Stimulated activated CD4-positive, alpha-beta T cell treated with anti-CD3 and anti-CD28 coated beads, TNF-alpha, amount 100 ng/mL, for 24 hours (primary cell): ENCODE measurements at regions not wholly inside any gene's neighbourhood (a gene's known extent, or its start where the extent isn't known, plus 50 kb on each side); places are given as distances from the start of the nearest gene placed in this dataset.

Experiments used
- DNase-seq, 3 experiments: peaks; one replicate each; pipeline ENCODE4 v3.0.0-alpha.2; 2020; ENCODE audit warnings: low read depth in 3 of 3

GRCh38 chr6:170178561-170179477 lies 112.1 kb downstream of the DLL1 start:
- DNase-seq, result no peak

GRCh38 chr6:170177772-170178560 lies 112.9 kb downstream of the DLL1 start:
- DNase-seq, result no peak

- no peak for DNase-seq
Measured at GRCh38 chr6:170176898-170177771, 113.7 kb downstream of the DLL1 start.

- no peak for DNase-seq
Measured at GRCh38 chr6:170176136-170176897, 114.6 kb downstream of the DLL1 start.

GRCh38 chr6:170175644-170176135 lies 115.2 kb downstream of the DLL1 start:
- DNase-seq, result no peak

- no peak for DNase-seq
Measured at GRCh38 chr6:170174771-170175643, 115.9 kb downstream of the DLL1 start.

GRCh38 chr6:170174124-170174770 lies 116.6 kb downstream of the DLL1 start:
- DNase-seq, result no peak

- no peak for DNase-seq
Measured at GRCh38 chr6:170173335-170173881, 117.5 kb downstream of the DLL1 start.

GRCh38 chr6:170172825-170173256 lies 118.0 kb downstream of the DLL1 start:
- DNase-seq, result no peak

- DNase-seq, result no peak
Measured at GRCh38 chr6:170172392-170172791, 118.5 kb downstream of the DLL1 start.

- DNase-seq, result no peak
Measured at GRCh38 chr6:170167657-170168159, 123.2 kb downstream of the DLL1 start.

GRCh38 chr6:170166511-170167122 lies 124.3 kb downstream of the DLL1 start:
- no peak for DNase-seq

GRCh38 chr6:170165471-170166117 lies 125.3 kb downstream of the DLL1 start:
- DNase-seq, result no peak

- DNase-seq, result no peak
Measured at GRCh38 chr6:170165085-170165470, 125.8 kb downstream of the DLL1 start.

- no peak for DNase-seq
Measured at GRCh38 chr6:170164271-170164900, 126.5 kb downstream of the DLL1 start.

GRCh38 chr6:170163405-170164170 lies 127.3 kb downstream of the DLL1 start:
- no peak for DNase-seq
